HEK293 (cell line): ENCODE measurements at regions not wholly inside any gene's neighbourhood (a gene's known extent, or its start where the extent isn't known, plus 50 kb on each side); places are given as distances from the start of the nearest gene placed in this dataset.

Source experiments
- CTCF ChIA-PET: fragments of 350-600 bp; formaldehyde crosslinking; extraction: SDS; loops from one replicate; lab custom pipeline; 2021; ENCODE audit warnings: antibody characterized with exemption; lab: Yijun Ruan, JAX
- POLR2A ChIA-PET: fragments of 300-600 bp; formaldehyde crosslinking; extraction: SDS; loops from one replicate; lab custom pipeline; 2020; ENCODE audit warnings: antibody characterized with exemption, inconsistent platforms; lab: Yijun Ruan, JAX
- H3K27ac ChIP-seq: fragments of 200-500 bp; sonication (Bioruptor generic); 2 replicates; pipeline ENCODE4 v1.5.1; 2014; ENCODE audit warnings: low read depth, low read length, control low read depth, inconsistent platforms; ENCODE audit errors: extremely low read depth
- H3K36me3 ChIP-seq, 2 experiments: fragments of 200-500 bp in 1 of 2; sonication (Bioruptor generic) in 1 of 2; 1 replicate in 1 of 2; 2 replicates in 1 of 2; pipeline ENCODE4 v1.5.1; 2014 to 2017; ENCODE audit warnings: inconsistent platforms in 2 of 2, low read length in 2 of 2; ENCODE audit not compliant: control insufficient read depth in 2 of 2, insufficient read depth in 1 of 2
- H3K4me1 ChIP-seq: fragments of 200-500 bp; sonication (Bioruptor generic); 2 replicates; pipeline ENCODE4 v1.5.1; 2014; ENCODE audit warnings: mild to moderate bottlenecking, low read length, inconsistent platforms; ENCODE audit not compliant: control insufficient read depth, insufficient read depth
- H3K4me3 ChIP-seq: 2 replicates; pipeline ENCODE4 v1.5.1; 2011; ENCODE audit warnings: low read depth, mild to moderate bottlenecking, control low read depth, low read length, moderate library complexity
- H3K9me3 ChIP-seq: fragments of 200-500 bp; sonication (Bioruptor generic); 2 replicates; pipeline ENCODE4 v1.5.1; 2014; ENCODE audit warnings: low read depth, low read length, inconsistent platforms; ENCODE audit not compliant: control insufficient read depth, insufficient read depth
- BCL11A ChIP-seq: fragments of 450-650 bp; formaldehyde crosslinking; IDR thresholded peaks from 2 replicates; pipeline ENCODE4 v1.5.1; 2016; ENCODE audit warnings: low read depth, missing biosample characterization, missing genetic modification characterization
- GLIS1 ChIP-seq: fragments of 450-650 bp; formaldehyde crosslinking; IDR thresholded peaks from 2 replicates; pipeline ENCODE4 v1.5.1; 2016; ENCODE audit warnings: missing biosample characterization, missing genetic modification characterization
- GLIS2 ChIP-seq: fragments of 450-650 bp; formaldehyde crosslinking; IDR thresholded peaks from 2 replicates; pipeline ENCODE4 v1.5.1; 2016; ENCODE audit warnings: missing biosample characterization, missing genetic modification characterization
- KLF10 ChIP-seq: fragments of 450-650 bp; IDR thresholded peaks from 2 replicates; pipeline ENCODE4 v1.5.1; 2018; ENCODE audit warnings: missing biosample characterization, mild to moderate bottlenecking, missing genetic modification characterization
- KLF16 ChIP-seq: fragments of 450-650 bp; formaldehyde crosslinking; IDR thresholded peaks from 2 replicates; pipeline ENCODE4 v1.5.1; 2017; ENCODE audit warnings: missing biosample characterization, missing genetic modification characterization
- KLF9 ChIP-seq: fragments of 450-650 bp; formaldehyde crosslinking; IDR thresholded peaks from 2 replicates; pipeline ENCODE4 v1.5.1; 2016; ENCODE audit warnings: missing biosample characterization, missing genetic modification characterization, low read depth
- ZBTB11 ChIP-seq: fragments of 450-650 bp; formaldehyde crosslinking; conservative IDR thresholded peaks from 2 replicates; pipeline ENCODE4 v1.5.1; 2016; ENCODE audit warnings: low read depth, missing biosample characterization, missing genetic modification characterization
- ZBTB17 ChIP-seq: fragments of 450-650 bp; formaldehyde crosslinking; IDR thresholded peaks from 2 replicates; pipeline ENCODE4 v1.5.1; 2016; ENCODE audit warnings: missing biosample characterization, missing genetic modification characterization
- ZNF174 ChIP-seq: fragments of 450-650 bp; formaldehyde crosslinking; IDR thresholded peaks from 2 replicates; pipeline ENCODE4 v1.5.0; 2017; ENCODE audit warnings: missing biosample characterization, mild to moderate bottlenecking, missing genetic modification characterization
- ZNF23 ChIP-seq: fragments of 450-650 bp; formaldehyde crosslinking; IDR thresholded peaks from 2 replicates; pipeline ENCODE4 v1.5.1; 2016; ENCODE audit warnings: missing biosample characterization, missing genetic modification characterization, borderline replicate concordance
- ZNF274 ChIP-seq, 2 experiments: fragments of 200-500 bp in 1 of 2; fragments of 450-650 bp in 1 of 2; sonication (Bioruptor generic) in 1 of 2; formaldehyde crosslinking in 1 of 2; IDR thresholded peaks; 2 replicates each; pipeline versions ENCODE4 v1.5.1 to v1.6.1; 2014 to 2016; ENCODE audit warnings: borderline replicate concordance in 1 of 2, inconsistent platforms in 1 of 2, low read length in 1 of 2, missing biosample characterization in 1 of 2, missing genetic modification characterization in 1 of 2
- ZNF324 ChIP-seq: fragments of 450-650 bp; formaldehyde crosslinking; IDR thresholded peaks from 2 replicates; pipeline ENCODE4 v1.5.1; 2016; ENCODE audit warnings: missing biosample characterization, missing genetic modification characterization
- ZNF404 ChIP-seq: fragments of 450-650 bp; formaldehyde crosslinking; IDR thresholded peaks from 2 replicates; pipeline ENCODE4 v1.5.1; 2017; ENCODE audit warnings: missing biosample characterization, missing genetic modification characterization
- ZNF433 ChIP-seq: fragments of 450-650 bp; formaldehyde crosslinking; IDR thresholded peaks from 2 replicates; pipeline ENCODE4 v1.5.1; 2016; ENCODE audit warnings: missing biosample characterization, missing genetic modification characterization, low read depth
- ZNF510 ChIP-seq: fragments of 450-650 bp; formaldehyde crosslinking; IDR thresholded peaks from 2 replicates; pipeline ENCODE4 v1.5.1; 2018; ENCODE audit warnings: mild to moderate bottlenecking, missing genetic modification characterization, missing biosample characterization; ENCODE audit not compliant: insufficient replicate concordance
- ZNF639 ChIP-seq: fragments of 450-650 bp; formaldehyde crosslinking; IDR thresholded peaks from 2 replicates; pipeline ENCODE4 v1.5.1; 2016; ENCODE audit warnings: missing biosample characterization, missing genetic modification characterization
- ZNF701 ChIP-seq: fragments of 450-650 bp; formaldehyde crosslinking; IDR thresholded peaks from 2 replicates; pipeline ENCODE4 v1.5.1; 2016; ENCODE audit warnings: missing biosample characterization, missing genetic modification characterization
- ZNF768 ChIP-seq: fragments of 450-650 bp; formaldehyde crosslinking; IDR thresholded peaks from 2 replicates; pipeline ENCODE4 v1.5.1; 2018; ENCODE audit warnings: missing biosample characterization, mild to moderate bottlenecking, missing genetic modification characterization
- ZSCAN5A ChIP-seq: fragments of 450-650 bp; formaldehyde crosslinking; IDR thresholded peaks from 2 replicates; pipeline ENCODE4 v1.5.1; 2016; ENCODE audit warnings: missing biosample characterization, missing genetic modification characterization
- TF ChIP-seq, protein P1 (sequence below): IDR thresholded peaks from 2 replicates; pipeline ENCODE4 v1.6.1; 2011; ENCODE audit warnings: mild to moderate bottlenecking, low read depth, low read length, borderline replicate concordance
- TF ChIP-seq, protein P2 (sequence below): fragments of 450-650 bp; formaldehyde crosslinking; IDR thresholded peaks from 2 replicates; pipeline ENCODE4 v1.5.0; 2017; ENCODE audit warnings: missing biosample characterization, missing genetic modification characterization, borderline replicate concordance

DNA sequence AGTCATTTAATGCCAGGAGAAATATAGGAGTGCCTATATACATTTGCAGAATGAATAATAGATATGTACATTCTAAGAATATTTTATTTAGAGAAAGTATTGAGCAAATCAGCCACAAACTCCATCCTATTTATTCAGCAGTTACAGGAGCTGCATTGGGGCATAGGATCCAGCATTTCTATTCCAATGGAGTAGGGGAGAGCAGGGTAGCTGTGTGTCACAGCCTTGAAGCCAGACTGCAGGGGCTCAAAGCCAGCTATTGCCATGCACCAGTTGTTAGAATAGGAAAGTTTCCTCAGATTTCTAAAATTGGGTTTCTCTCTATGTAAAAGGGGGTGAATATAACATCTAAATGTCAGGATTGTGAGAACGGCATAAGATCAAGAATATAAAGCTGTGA, 116.8 kb upstream of the MYO3A start:
- ChIA-PET CTCF (no interaction called here), POLR2A (no interaction called here)
- no peaks in the 10 kb centered on the region for H3K9me3 ChIP-seq
- H3K27ac ChIP-seq: no peak overlapping the region
- H3K4me3 ChIP-seq: no peak overlapping the region
- 0 out of 2 replicates have a peak, but pooled peaks cover 3% of the 10 kb centered on the region for H3K4me1 ChIP-seq
- H3K36me3 ChIP-seq: no peaks in the 10 kb centered on the region
- no peak for TF ChIP-seq ZBTB17

DNA sequence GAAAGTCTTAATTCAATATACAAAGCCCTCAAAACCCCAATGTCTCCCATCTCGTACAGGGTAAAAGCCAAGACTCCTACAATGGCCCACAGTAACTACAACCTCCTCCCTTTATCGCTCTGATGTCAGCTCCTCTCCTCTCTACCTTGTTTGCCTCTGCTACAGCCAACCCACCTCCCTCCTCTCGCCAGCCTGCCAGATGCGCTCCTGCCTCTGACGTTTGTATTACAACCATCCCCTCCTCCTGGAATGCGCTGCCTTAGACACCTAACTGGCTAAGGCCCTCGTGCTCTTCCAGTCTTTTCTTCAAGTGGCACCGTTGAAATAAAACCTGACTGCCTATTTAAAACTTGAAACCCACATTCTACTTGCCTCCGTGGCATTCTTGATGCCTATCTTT, 115.3 kb upstream of the MYO3A start:
- Histone ChIP-seq H3K36me3 (no peaks in the 10 kb centered on the region), H3K9me3 (no peaks in the 10 kb centered on the region), H3K27ac (no peak overlapping the region), H3K4me1 (0 out of 2 replicates have a peak, but pooled peaks cover 3% of the 10 kb centered on the region), H3K4me3 (no peak overlapping the region)
- ChIA-PET POLR2A (no interaction called here), CTCF (interaction anchor here (1.0 kb wide), 1 partner anchor 452 kb away, joined by 3 read pairs; no protein-coding TSS in a partner anchor)
- no peak for TF ChIP-seq ZNF174 (tag by site-specific recombination)
- TF ChIP-seq ZNF274 (IDR thresholded peaks at IDR 0.05; ENCODE audit: low read length): no peak
- TF ChIP-seq ZNF274 (tag by site-specific recombination; IDR thresholded peaks at IDR 0.05; ENCODE audit: borderline replicate concordance): no peak
- TF ChIP-seq BCL11A (tag by site-specific recombination): no peak
- no peak for TF ChIP-seq GLIS1 (tag by site-specific recombination)
- TF ChIP-seq ZNF404: no peak
- TF ChIP-seq ZSCAN5A (tag by site-specific recombination): no peak
- TF ChIP-seq ZBTB11: no peak
- no peak for TF ChIP-seq ZNF768 (tag by site-specific recombination)
- TF ChIP-seq ZNF324 (tag by site-specific recombination): no peak
- no peak for TF ChIP-seq KLF16 (tag by site-specific recombination)
- TF ChIP-seq, protein P1, sequence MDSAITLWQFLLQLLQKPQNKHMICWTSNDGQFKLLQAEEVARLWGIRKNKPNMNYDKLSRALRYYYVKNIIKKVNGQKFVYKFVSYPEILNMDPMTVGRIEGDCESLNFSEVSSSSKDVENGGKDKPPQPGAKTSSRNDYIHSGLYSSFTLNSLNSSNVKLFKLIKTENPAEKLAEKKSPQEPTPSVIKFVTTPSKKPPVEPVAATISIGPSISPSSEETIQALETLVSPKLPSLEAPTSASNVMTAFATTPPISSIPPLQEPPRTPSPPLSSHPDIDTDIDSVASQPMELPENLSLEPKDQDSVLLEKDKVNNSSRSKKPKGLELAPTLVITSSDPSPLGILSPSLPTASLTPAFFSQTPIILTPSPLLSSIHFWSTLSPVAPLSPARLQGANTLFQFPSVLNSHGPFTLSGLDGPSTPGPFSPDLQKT: no peak
- no peak for TF ChIP-seq ZNF701 (tag by site-specific recombination)
- TF ChIP-seq ZNF23 (tag by site-specific recombination): no peak

- ChIA-PET CTCF (no interaction called here), POLR2A (no interaction called here)
- no peak overlapping the region for H3K27ac ChIP-seq
- TF ChIP-seq GLIS2 (tag by site-specific recombination) (no peak), KLF9 (tag by site-specific recombination) (no peak), ZNF510 (no peak), ZNF433 (tag by site-specific recombination) (no peak), ZNF639 (tag by site-specific recombination) (no peak), KLF10 (no peak)
- TF ChIP-seq, protein P2, sequence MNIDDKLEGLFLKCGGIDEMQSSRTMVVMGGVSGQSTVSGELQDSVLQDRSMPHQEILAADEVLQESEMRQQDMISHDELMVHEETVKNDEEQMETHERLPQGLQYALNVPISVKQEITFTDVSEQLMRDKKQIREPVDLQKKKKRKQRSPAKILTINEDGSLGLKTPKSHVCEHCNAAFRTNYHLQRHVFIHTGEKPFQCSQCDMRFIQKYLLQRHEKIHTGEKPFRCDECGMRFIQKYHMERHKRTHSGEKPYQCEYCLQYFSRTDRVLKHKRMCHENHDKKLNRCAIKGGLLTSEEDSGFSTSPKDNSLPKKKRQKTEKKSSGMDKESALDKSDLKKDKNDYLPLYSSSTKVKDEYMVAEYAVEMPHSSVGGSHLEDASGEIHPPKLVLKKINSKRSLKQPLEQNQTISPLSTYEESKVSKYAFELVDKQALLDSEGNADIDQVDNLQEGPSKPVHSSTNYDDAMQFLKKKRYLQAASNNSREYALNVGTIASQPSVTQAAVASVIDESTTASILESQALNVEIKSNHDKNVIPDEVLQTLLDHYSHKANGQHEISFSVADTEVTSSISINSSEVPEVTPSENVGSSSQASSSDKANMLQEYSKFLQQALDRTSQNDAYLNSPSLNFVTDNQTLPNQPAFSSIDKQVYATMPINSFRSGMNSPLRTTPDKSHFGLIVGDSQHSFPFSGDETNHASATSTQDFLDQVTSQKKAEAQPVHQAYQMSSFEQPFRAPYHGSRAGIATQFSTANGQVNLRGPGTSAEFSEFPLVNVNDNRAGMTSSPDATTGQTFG (tag by site-specific recombination): no peak
Observed at GRCh38 chr10:25820472-25820871, 113.6 kb upstream of the MYO3A start.

More at GRCh38 chr10:25820472-25820871, 113.6 kb upstream of the MYO3A start:
- Histone ChIP-seq H3K4me3 (no peak overlapping the region), H3K4me1 (0 out of 2 replicates have a peak, but pooled peaks cover 3% of the 10 kb centered on the region), H3K36me3 (no peaks in the 10 kb centered on the region), H3K9me3 (no peaks in the 10 kb centered on the region)
